HCT116 (cell line): ENCODE measurements at regions not wholly inside any gene's neighbourhood (a gene's known extent, or its start where the extent isn't known, plus 50 kb on each side); places are given as distances from the start of the nearest gene placed in this dataset.
"Not testable (repeated sequence)": the region's sequence is repeated elsewhere in the genome, so short reads cannot be mapped to it uniquely, and the experiment has no call there.

Source experiments
- CEBPB ChIP-seq: IDR thresholded peaks from 2 replicates; pipeline ENCODE4 v1.6.1; 2012; ENCODE audit warnings: low read depth
- CTCF ChIP-seq, 3 experiments: fragments of 200-600 bp in 1 of 3; sonication (generic) in 1 of 3; IDR thresholded peaks in 2 of 3; conservative IDR thresholded peaks in 1 of 3; 2 replicates each; pipeline ENCODE4 v1.5.1; 2012 to 2017; ENCODE audit warnings: low read depth in 2 of 3, low read length in 2 of 3, antibody characterized with exemption in 1 of 3, borderline replicate concordance in 1 of 3, control low read depth in 1 of 3, mild to moderate bottlenecking in 1 of 3, mixed read lengths in 1 of 3, mixed run types in 1 of 3, moderate library complexity in 1 of 3; ENCODE audit not compliant: insufficient read depth in 1 of 3
- EZH2phosphoT487 ChIP-seq: fragments of 200-600 bp; IDR thresholded peaks from 2 replicates; pipeline ENCODE4 v1.6.1; 2018; ENCODE audit warnings: antibody characterized with exemption, borderline replicate concordance

GRCh38 chr3:73147479-73147878 is 86.0 kb downstream of the EBLN2 start:
- TF ChIP-seq CTCF (IDR thresholded peaks at IDR 0.05 in 2 of 3, conservative IDR thresholded peaks at IDR 0.05 in 1 of 3; ENCODE audit: borderline replicate concordance in 1 of 3, insufficient read depth in 1 of 3, low read depth in 2 of 3, low read length in 2 of 3); EZH2phosphoT487; CEBPB: not testable (repeated sequence)
